ENCODE measurements at regions not wholly inside any gene's neighbourhood (a gene's known extent, or its start where the extent isn't known, plus 50 kb on each side); places are given as distances from the start of the nearest gene placed in this dataset.

- no peak for DNase-seq (ENCODE audit: low read depth, low spot score)
- H3K9me2 ChIP-seq (ENCODE audit: insufficient read depth) = no peaks in the 10 kb centered on the region
- H2AFZ ChIP-seq (ENCODE audit: low read depth, low read length, poor library complexity, severe bottlenecking) = no peak overlapping the region
- H3K27me3 ChIP-seq (ENCODE audit: insufficient read depth, low read length) = no peaks in the 10 kb centered on the region; the same call in 1 of the 2 replicates
- no peaks in the 10 kb centered on the region for H3K9me3 ChIP-seq (ENCODE audit: control insufficient read depth in 1 of 2, insufficient read depth in 1 of 2, low read depth in 1 of 2, low read length in 2 of 2)
- no TSS peak for BruUV-seq (replicated peaks)
- ATAC-seq = no peak
- H4K20me1 ChIP-seq (ENCODE audit: insufficient read depth) = no peaks in the 10 kb centered on the region
- H3K4me3 ChIP-seq (replicated peaks in 1 of 2; ENCODE audit: low read depth in 1 of 2, low read length in 2 of 2) = no peak overlapping the region
- no peaks in the 10 kb centered on the region for H3K36me3 ChIP-seq (ENCODE audit: control insufficient read depth in 1 of 2, insufficient read depth in 2 of 2, low read length in 2 of 2)
- peak overlapping the region; percentile 5; the same call in 1 of the 2 replicates for H3K9ac ChIP-seq (ENCODE audit: low read length)
- ChIA-PET RAD21 (ENCODE audit: low non-redundant PET in 1 of 2, low total read pairs in 2 of 2, uncharacterized antibody in 2 of 2, unreplicated experiment in 2 of 2) (no interaction called here), POLR2A (interaction anchor here (1.0 kb wide), 1 partner anchor 8 kb away, joined by 3 read pairs; no protein-coding TSS in a partner anchor), CTCF (no interaction called here)
- no peak overlapping the region; the same call in 1 of the 2 replicates for H3K27ac ChIP-seq (ENCODE audit: low read depth, low read length)
- intact Hi-C loops (cut with micrococcal nuclease) = no loop called here
- H3K4me2 ChIP-seq (ENCODE audit: low read length) = peak overlapping the region; percentile 53
- peaks cover 57 to 86% of the 10 kb centered on the region in 2 experiments for H3K4me1 ChIP-seq (ENCODE audit: control insufficient read depth in 1 of 2, insufficient read depth in 2 of 2, low read length in 2 of 2)
- TF ChIP-seq ATF3 (IDR thresholded peaks at IDR 0.05) = no peak
- peak; percentile 51; the same call in 1 of the 2 replicates for TF ChIP-seq MAX (IDR thresholded peaks at IDR 0.05)
- H3K79me2 ChIP-seq (ENCODE audit: insufficient read depth, low read length) = no peaks in the 10 kb centered on the region
Observed at GRCh38 chr2:46849721-46850556, 65.7 kb downstream of the MCFD2 start.

GRCh38 chr2:46849046-46849715, 66.4 kb downstream of the MCFD2 start:
- H3K4me2 ChIP-seq (ENCODE audit: low read length) = peak overlapping the region; percentile 6; the same call in 1 of the 2 replicates
- intact Hi-C loops (cut with micrococcal nuclease) = no loop called here
- no peaks in the 10 kb centered on the region for H3K9me3 ChIP-seq (ENCODE audit: control insufficient read depth in 1 of 2, insufficient read depth in 1 of 2, low read depth in 1 of 2, low read length in 2 of 2)
- no peaks in the 10 kb centered on the region for H4K20me1 ChIP-seq (ENCODE audit: insufficient read depth)
- H3K36me3 ChIP-seq (ENCODE audit: control insufficient read depth in 1 of 2, insufficient read depth in 2 of 2, low read length in 2 of 2) = no peaks in the 10 kb centered on the region
- no peaks in the 10 kb centered on the region; the same call in 1 of the 2 replicates for H3K27me3 ChIP-seq (ENCODE audit: insufficient read depth, low read length)
- ATAC-seq (no peak), DNase-seq (ENCODE audit: low read depth, low spot score) (no peak)
- no peak overlapping the region for H3K9ac ChIP-seq (ENCODE audit: low read length)
- H2AFZ ChIP-seq (ENCODE audit: low read depth, low read length, poor library complexity, severe bottlenecking) = no peak overlapping the region
- H3K9me2 ChIP-seq (ENCODE audit: insufficient read depth) = no peaks in the 10 kb centered on the region
- ChIA-PET POLR2A (no interaction called here), CTCF (no interaction called here), RAD21 (ENCODE audit: low non-redundant PET in 1 of 2, low total read pairs in 2 of 2, uncharacterized antibody in 2 of 2, unreplicated experiment in 2 of 2) (no interaction called here)
- BruUV-seq (replicated peaks) = no TSS peak
- H3K4me3 ChIP-seq (replicated peaks in 1 of 2; ENCODE audit: low read depth in 1 of 2, low read length in 2 of 2) = no peak overlapping the region
- no peaks in the 10 kb centered on the region for H3K79me2 ChIP-seq (ENCODE audit: insufficient read depth, low read length)
- H3K4me1 ChIP-seq (ENCODE audit: control insufficient read depth in 1 of 2, insufficient read depth in 2 of 2, low read length in 2 of 2) = peaks cover 52 to 84% of the 10 kb centered on the region in 2 experiments
- no peak overlapping the region for H3K27ac ChIP-seq (ENCODE audit: low read depth, low read length)
- TF ChIP-seq POLR2A (IDR thresholded peaks at IDR 0.05; ENCODE audit: borderline replicate concordance, extremely low read depth, insufficient read depth, insufficient read length) (no peak), CEBPB (IDR thresholded peaks at IDR 0.05; ENCODE audit: low read depth) (no peak), REST (IDR thresholded peaks at IDR 0.05; ENCODE audit: low read depth) (no peak), SIN3A (IDR thresholded peaks at IDR 0.05; ENCODE audit: low read depth) (no peak), MAX (IDR thresholded peaks at IDR 0.05) (no peak), SRF (IDR thresholded peaks at IDR 0.05; ENCODE audit: low read depth) (no peak), ZFX (IDR thresholded peaks at IDR 0.05) (no peak), ZNF274 (IDR thresholded peaks at IDR 0.05; ENCODE audit: low read depth, low read length) (no peak), RAD21 (IDR thresholded peaks at IDR 0.05; ENCODE audit: low read depth) (no peak), TCF7L2 (IDR thresholded peaks at IDR 0.05; ENCODE audit: borderline replicate concordance, extremely low read depth, insufficient read depth, insufficient read length) (no peak)
